Fibroblast of the conjunctiva (primary cell): ENCODE measurements at regions not wholly inside any gene's neighbourhood (a gene's known extent, or its start where the extent isn't known, plus 50 kb on each side); places are given as distances from the start of the nearest gene placed in this dataset.

Source experiments
- DNase-seq: peaks from one replicate; pipeline ENCODE4 v3.0.0-alpha.2; 2010; ENCODE audit warnings: low read depth

DNA sequence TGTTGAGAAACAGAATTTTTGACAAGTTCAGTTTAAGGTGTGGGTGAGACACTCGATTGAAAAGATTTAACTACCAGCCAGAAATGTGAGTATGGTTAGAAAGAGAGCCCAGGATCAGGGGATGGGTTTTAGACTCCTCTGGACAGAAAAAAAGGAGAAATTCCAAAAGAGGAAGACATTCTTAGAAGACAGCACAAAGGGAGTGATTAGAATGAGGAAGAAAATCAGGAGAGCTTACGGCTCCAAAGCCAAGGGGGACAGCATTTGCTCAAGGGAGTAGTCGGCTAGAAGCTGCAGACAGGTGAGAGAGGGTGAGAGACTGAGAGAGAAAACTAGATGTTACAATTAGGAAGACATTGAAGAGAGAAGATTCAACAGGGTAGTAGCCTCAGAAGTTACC lies 166.1 kb downstream of the ADAMTS15 start:
- DNase-seq: no peak

GRCh38 chr11:130615561-130615960 lies 167.1 kb downstream of the ADAMTS15 start:
- DNase-seq: no peak

GRCh38 chr11:130616573-130616972 lies 168.1 kb downstream of the ADAMTS15 start:
- DNase-seq: no peak

DNA sequence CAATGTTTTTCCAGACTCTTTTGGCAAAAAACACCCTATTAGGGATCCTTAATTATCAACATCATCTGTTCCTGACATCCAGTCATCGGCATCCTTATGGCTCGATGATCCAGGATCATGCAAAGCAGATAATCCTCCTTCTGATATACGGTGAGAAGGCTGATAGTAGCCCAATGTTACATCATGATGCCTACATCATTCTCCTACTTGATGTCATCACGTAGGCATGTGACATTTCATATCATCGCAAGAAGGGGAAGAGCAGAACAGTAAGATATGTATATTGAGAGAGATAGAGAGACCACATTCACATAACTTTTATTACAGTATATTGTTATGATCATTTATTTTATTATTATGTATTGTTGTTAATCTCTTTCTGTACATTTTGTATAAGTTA lies 168.6 kb downstream of the ADAMTS15 start:
- no peak for DNase-seq

DNA sequence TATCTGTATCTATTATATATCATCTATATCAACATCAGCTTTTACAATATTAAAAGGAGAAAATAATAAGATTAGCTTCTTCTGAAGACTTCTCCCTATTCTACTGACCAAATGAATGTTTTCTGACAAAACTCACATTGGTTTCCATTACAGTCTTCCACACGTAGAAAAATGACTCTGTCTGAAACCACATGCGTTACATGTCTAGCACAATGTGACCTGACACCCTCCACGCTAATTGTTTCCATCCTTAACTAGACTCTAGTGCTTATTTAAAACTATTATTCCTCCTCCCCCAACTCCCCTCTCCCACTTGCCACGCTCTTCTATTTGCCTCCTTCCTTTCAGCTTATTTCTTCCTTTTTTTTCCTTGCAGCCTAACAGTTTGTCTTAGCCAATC lies 172.1 kb downstream of the ADAMTS15 start:
- no peak for DNase-seq

DNA sequence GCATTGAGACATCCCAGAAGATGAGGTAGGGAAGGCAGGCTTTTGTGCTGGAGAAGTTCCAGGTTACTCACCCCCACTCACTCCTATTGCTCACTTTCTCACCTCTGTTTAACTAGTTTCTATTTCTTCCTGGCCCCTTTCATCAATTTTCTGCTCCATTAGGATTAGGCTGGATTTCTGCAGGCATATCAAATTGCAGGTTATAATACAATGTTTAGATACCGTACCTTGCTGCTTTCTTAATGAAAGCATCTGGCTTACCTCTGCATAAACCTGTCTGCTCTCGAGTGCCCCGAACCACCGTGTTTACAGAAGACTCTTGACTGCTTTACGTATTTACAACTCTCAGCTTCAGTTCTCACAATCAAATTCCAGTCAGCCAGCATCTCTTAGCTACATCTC lies 173.7 kb downstream of the ADAMTS15 start:
- DNase-seq: no peak

- DNase-seq: no peak
These were observed 175.5 kb downstream of the ADAMTS15 start for GRCh38 chr11:130623670-130624668.

DNA sequence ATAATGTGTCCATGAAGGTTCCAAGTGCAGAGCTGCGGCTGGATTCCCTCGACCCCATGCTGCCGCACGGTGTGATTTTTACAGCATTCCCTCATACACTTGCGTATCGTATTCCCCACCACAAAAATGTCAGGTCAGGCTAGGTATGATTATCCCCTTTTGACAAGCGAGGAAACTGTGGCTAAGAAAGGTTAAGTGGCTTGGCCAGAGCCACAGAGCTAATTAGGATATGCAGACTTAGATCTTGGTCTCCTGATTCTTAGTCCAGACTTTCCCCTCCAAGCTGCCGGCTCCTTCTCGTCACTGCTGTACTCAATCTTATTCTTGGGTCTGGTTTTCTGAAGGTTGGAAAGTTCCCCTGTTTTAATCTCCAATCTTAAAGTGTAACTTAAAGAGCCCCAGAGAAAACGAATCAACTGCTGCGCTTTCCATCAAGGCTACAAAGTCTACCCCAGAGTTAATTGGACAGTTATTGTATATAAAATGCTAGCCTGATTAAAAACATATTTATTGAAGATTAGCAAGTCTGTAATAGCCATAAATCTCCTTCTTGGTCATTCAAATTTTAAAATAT lies 176.6 kb downstream of the ADAMTS15 start:
- DNase-seq: no peak

- no peak for DNase-seq
These were observed 177.3 kb downstream of the ADAMTS15 start for GRCh38 chr11:130625578-130626306.

- no peak for DNase-seq
These were observed 180.6 kb downstream of the ADAMTS15 start for GRCh38 chr11:130629039-130629438.

GRCh38 chr11:130631119-130631518 lies 182.7 kb downstream of the ADAMTS15 start:
- DNase-seq: peak; percentile 59

GRCh38 chr11:130633466-130633865 lies 185.0 kb downstream of the ADAMTS15 start:
- no peak for DNase-seq

GRCh38 chr11:130634186-130634585 lies 185.7 kb downstream of the ADAMTS15 start:
- no peak for DNase-seq

DNA sequence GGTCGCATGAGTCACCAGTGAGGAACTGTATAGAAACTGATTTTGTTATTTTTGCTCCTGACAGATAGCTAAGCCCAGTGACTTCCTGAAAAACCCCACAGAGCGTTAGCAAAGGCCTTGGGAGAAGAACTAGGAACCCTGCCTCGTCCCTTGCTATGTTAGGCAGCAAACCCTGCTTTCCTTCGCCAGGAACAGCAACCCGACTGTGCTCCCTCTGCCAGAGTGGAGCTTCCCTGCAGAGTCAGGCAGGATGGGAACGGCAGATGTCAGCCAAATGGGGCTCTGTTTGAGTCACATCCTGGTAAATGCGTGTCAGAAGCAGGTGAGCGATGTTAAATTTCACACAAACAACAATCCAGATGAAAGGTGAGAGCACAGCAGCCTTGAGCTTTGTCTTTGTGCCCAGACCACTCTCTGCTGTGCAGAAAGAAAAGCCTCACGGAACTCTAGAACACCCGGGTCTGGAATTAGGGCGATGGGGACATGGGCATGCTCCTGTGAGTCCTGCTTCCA lies 186.6 kb downstream of the ADAMTS15 start:
- no peak for DNase-seq

DNA sequence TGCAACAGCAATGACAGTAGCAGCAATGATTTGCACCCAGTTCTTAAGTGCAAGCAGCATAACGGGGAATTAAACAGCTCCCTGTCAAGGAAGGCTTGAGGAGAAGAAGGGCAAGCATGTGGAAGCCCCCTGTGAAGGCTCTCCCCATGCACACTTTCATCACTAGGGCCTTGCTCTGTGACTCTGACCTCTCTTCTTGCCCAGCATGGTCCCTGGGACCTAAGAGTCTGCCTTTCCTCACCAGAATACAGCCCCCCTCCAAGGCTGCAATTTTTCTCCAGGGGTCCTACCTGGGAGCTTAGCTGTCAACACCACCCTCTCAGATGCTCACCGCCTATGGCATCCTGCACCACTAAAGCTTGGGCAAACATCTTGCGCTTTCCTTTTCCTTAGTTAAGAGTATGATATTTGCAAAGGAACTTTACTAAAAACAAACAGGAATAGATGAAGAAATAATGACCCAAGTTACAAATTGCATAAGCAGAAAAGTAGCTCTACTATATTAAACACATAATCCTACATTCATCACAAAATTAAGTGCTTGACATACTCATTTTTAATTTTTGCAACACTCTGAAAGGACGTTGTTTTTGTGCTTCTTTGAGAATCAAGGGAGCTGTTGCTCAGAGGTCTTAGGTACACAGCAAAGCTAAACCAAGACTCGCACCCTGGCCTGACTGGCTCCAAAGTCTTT lies 187.6 kb downstream of the ADAMTS15 start:
- DNase-seq: no peak

- DNase-seq: no peak
These were observed 188.4 kb downstream of the ADAMTS15 start for GRCh38 chr11:130636722-130637464.

DNA sequence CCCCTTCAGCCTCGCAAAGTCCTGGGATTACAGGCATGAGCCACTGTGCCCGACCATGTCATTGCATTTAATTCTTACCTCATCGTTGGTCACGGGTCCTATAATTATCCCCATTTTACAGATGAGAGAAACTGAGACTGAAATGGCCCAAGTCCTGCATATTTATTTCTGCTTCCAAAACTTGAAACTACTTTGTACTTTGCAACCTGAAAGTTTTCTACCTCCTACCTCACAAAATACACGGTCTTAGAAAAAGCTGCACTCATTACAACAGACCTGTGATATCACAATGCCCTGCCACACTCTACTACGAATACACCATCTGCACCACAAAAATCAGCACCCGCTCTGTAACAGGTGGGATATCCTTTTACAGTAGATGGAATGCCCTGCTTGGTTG lies 189.1 kb downstream of the ADAMTS15 start:
- DNase-seq: no peak

DNA sequence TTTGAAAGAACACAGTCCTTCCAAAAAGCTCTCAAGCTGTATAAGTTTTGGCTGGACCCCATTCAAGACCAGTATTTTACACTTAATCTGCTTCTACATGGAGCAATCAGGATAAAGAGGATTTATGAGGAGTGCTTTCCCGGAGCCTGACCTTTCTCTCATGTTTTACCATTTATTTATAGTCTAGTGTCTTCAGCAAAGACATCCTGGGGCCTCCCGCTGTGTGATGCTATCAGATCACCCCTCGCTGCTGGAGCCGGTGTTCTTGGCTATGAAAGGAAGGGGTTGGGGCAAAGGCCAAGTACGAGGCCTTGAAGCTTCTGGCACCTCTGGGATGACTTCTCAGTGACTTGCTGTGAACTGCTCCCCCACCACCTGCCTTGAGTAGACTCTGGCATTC lies 189.6 kb downstream of the ADAMTS15 start:
- DNase-seq: no peak

DNA sequence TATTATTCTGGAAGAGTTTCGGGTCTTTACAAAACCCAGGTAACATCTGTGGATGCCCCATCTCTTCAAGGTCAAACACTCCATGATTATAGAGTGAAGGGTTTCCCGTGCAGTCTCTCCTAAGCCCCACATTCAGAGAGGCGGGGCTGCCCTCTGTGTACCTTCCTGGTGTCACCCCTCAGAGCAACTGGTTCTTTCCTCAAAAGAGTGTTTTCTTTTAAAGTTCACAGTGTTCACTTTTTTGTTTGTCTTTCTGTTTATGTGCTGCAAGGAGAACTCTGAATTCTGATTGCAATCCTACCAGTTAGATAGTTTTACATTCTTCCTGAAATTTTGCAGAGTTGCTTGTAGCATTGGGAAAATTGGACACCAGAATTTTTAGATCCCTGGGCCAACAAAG lies 190.2 kb downstream of the ADAMTS15 start:
- DNase-seq: no peak

DNA sequence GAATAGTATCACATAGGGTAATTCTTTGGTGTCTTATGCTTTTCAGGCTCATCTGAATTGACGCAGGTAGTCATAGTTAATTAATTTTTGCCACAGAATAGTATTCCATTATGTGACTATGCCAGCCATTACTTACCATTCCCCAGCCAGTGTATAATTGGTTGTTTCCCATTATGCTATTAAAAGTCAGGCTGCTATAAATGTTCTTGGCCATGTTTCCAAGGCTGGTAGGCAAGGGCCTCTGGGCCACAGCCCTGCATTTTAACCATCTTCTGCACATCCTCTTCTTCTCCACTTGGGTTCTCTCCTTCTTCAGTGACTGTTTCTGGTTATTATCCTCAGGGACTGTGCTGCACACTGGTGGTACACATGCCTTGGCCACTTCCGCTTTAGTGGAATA lies 190.9 kb downstream of the ADAMTS15 start:
- no peak for DNase-seq

DNA sequence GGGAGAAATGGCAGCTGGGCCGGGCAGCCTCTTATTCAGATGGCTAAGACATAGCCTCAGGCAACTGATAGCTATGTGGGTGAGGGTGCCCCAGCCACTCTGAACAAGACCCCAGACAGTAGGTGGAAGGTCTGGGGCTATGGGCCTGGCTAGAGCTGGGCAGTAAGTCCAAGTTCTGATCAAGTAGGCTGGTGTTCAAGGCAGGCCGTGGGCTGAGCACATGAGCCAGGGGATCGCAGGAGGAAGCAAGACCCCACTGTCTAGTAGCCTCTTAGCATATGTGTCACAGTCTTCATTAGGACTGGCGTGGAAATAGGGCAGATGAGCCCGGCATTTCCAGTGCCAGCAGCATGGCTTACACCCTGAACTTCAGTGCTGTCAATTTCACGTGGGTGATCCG lies 192.1 kb downstream of the ADAMTS15 start:
- no peak for DNase-seq
